Testis (tissue), 2 donors: ENCODE measurements at regions not wholly inside any gene's neighbourhood (a gene's known extent, or its start where the extent isn't known, plus 50 kb on each side); places are given as distances from the start of the nearest gene placed in this dataset.

Source experiments
- CTCF ChIP-seq, 3 experiments: fragments of 450-650 bp in 2 of 3; fragments of 200-600 bp in 1 of 3; sonication (generic) in 1 of 3; IDR thresholded peaks; one replicate each; pipeline ENCODE4 v1.5.1; 2016 to 2019; ENCODE audit warnings: antibody characterized with exemption in 3 of 3, mild to moderate bottlenecking in 2 of 3, moderate library complexity in 1 of 3
- POLR2A ChIP-seq: fragments of 450-650 bp; IDR thresholded peaks from one replicate; pipeline ENCODE4 v1.6.1; 2017; ENCODE audit warnings: antibody characterized with exemption, mild to moderate bottlenecking, moderate library complexity

GRCh38 chr6:121607721-121608120 lies 172.3 kb downstream of the GJA1 start:
- TF ChIP-seq CTCF (IDR thresholded peaks at IDR 0.05) (no peak), POLR2A (no peak)
